HG03571 (cell line): ENCODE measurements at regions not wholly inside any gene's neighbourhood (a gene's known extent, or its start where the extent isn't known, plus 50 kb on each side); places are given as distances from the start of the nearest gene placed in this dataset.

ENCODE experiments used
- ATAC-seq: cut with Tn5 transposase; IDR thresholded peaks from one replicate; pipeline ENCODE4 v1.9.1; 2021; ENCODE audit not compliant: unreplicated experiment

GRCh38 chr4:181650033-181650825 is 593.0 kb upstream of the TENM3 start:
- ATAC-seq, result no peak

GRCh38 chr4:181656748-181657147 is 586.5 kb upstream of the TENM3 start:
- no peak for ATAC-seq

- ATAC-seq, result no peak
Observed at GRCh38 chr4:181659202-181659601, 584.0 kb upstream of the TENM3 start.

GRCh38 chr4:181659876-181660275 is 583.3 kb upstream of the TENM3 start:
- ATAC-seq, result no peak

GRCh38 chr4:181661090-181661489 is 582.1 kb upstream of the TENM3 start:
- no peak for ATAC-seq

- no peak for ATAC-seq
Observed at GRCh38 chr4:181661923-181662322, 581.3 kb upstream of the TENM3 start.

GRCh38 chr4:181662383-181662782 is 580.8 kb upstream of the TENM3 start:
- no peak for ATAC-seq

- no peak for ATAC-seq
Observed at GRCh38 chr4:181670506-181670905, 572.7 kb upstream of the TENM3 start.

GRCh38 chr4:181671672-181672071 is 571.5 kb upstream of the TENM3 start:
- no peak for ATAC-seq

- no peak for ATAC-seq
Observed at GRCh38 chr4:181672751-181673150, 570.5 kb upstream of the TENM3 start.

- ATAC-seq, result no peak
Observed at GRCh38 chr4:181674315-181674875, 568.8 kb upstream of the TENM3 start.

- no peak for ATAC-seq
Observed at GRCh38 chr4:181676546-181676945, 566.7 kb upstream of the TENM3 start.

- no peak for ATAC-seq
Observed at GRCh38 chr4:181677201-181677600, 566.0 kb upstream of the TENM3 start.

- no peak for ATAC-seq
Observed at GRCh38 chr4:181677621-181678020, 565.6 kb upstream of the TENM3 start.

GRCh38 chr4:181679754-181680153 is 563.4 kb upstream of the TENM3 start:
- no peak for ATAC-seq

- ATAC-seq, result no peak
Observed at GRCh38 chr4:181682367-181683047, 560.7 kb upstream of the TENM3 start.

- no peak for ATAC-seq
Observed at GRCh38 chr4:181684310-181684709, 558.9 kb upstream of the TENM3 start.

- no peak for ATAC-seq
Observed at GRCh38 chr4:181685461-181685860, 557.7 kb upstream of the TENM3 start.

GRCh38 chr4:181685911-181686310 is 557.3 kb upstream of the TENM3 start:
- ATAC-seq, result no peak

GRCh38 chr4:181687116-181687515 is 556.1 kb upstream of the TENM3 start:
- no peak for ATAC-seq

GRCh38 chr4:181688432-181688831 is 554.8 kb upstream of the TENM3 start:
- no peak for ATAC-seq

- no peak for ATAC-seq
Observed at GRCh38 chr4:181688872-181689271, 554.3 kb upstream of the TENM3 start.
